ENCODE measurements at regions not wholly inside any gene's neighbourhood (a gene's known extent, or its start where the extent isn't known, plus 50 kb on each side); places are given as distances from the start of the nearest gene placed in this dataset.
"Not testable (repeated sequence)": the region's sequence is repeated elsewhere in the genome, so short reads cannot be mapped to it uniquely, and the experiment has no call there.

GRCh38 chr1:149635290-149635899 is 51.7 kb downstream of the PPIAL4C start:
- H3K27ac ChIP-seq, result peak overlapping the region in 3 of 4 donors; percentile 87 to 94 (median 94)
- H3K27me3 ChIP-seq; H3K4me3 ChIP-seq; H3K9me3 ChIP-seq; H3K4me1 ChIP-seq; H3K36me3 ChIP-seq; DNase-seq (ENCODE audit: low spot score in 2 of 2): not testable (repeated sequence)
- 49 to 53% methylated on average over 5 to 6 of the region's 10 CpGs for WGBS, 2 donors

- 0 to 3% methylated on average over 35 to 40 of the region's 41 CpGs for WGBS, 2 donors
- TF ChIP-seq POLR2A (IDR thresholded peaks at IDR 0.05) (peak in 1 of 2 donors; percentile 51), EP300 (IDR thresholded peaks at IDR 0.05) (peak in 1 of 2 donors; percentile 87)
Measured at GRCh38 chr1:149636286-149637122, 52.9 kb downstream of the PPIAL4C start.

GRCh38 chr1:149638481-149638880 is 54.8 kb downstream of the PPIAL4C start:
- not testable (repeated sequence) for H3K27me3 ChIP-seq; H3K9me3 ChIP-seq; H3K27ac ChIP-seq; H3K36me3 ChIP-seq; DNase-seq (ENCODE audit: low spot score in 2 of 2); H3K4me1 ChIP-seq; H3K4me3 ChIP-seq
- WGBS, 2 donors, result 93 to 99% methylated on average over 8 of the region's 8 CpGs

More at GRCh38 chr1:149636286-149637122, 52.9 kb downstream of the PPIAL4C start:
- not testable (repeated sequence) for H3K4me1 ChIP-seq, H3K9me3 ChIP-seq, H3K36me3 ChIP-seq, H3K27me3 ChIP-seq
- Histone ChIP-seq H3K27ac (peak overlapping the region; percentile 87 to 94 (median 92)), H3K4me3 (peak overlapping the region; percentile 20 to 56 (median 36))
- peak; percentile 83 to 84 for DNase-seq (ENCODE audit: low spot score in 2 of 2)

- not testable (repeated sequence) for H3K27me3 ChIP-seq; DNase-seq (ENCODE audit: low spot score in 2 of 2); H3K27ac ChIP-seq; H3K4me1 ChIP-seq; H3K36me3 ChIP-seq; H3K9me3 ChIP-seq; H3K4me3 ChIP-seq
- 91 to 92% methylated on average over 26 to 27 of the region's 31 CpGs for WGBS, 2 donors
Measured at GRCh38 chr1:149638901-149639658, 55.4 kb downstream of the PPIAL4C start.

- not testable (repeated sequence) for H3K4me1 ChIP-seq; H3K9me3 ChIP-seq; H3K36me3 ChIP-seq; H3K4me3 ChIP-seq; DNase-seq (ENCODE audit: low spot score in 2 of 2); H3K27me3 ChIP-seq
- WGBS, 2 donors, result 70 to 71% methylated on average over 4 of the region's 4 CpGs
- peak overlapping the region in 3 of 4 donors; percentile 12 to 75 (median 13) for H3K27ac ChIP-seq
Measured at GRCh38 chr1:149641179-149641578, 57.5 kb downstream of the PPIAL4C start.

- not testable (repeated sequence) for DNase-seq (ENCODE audit: low spot score in 2 of 2); H3K4me1 ChIP-seq; H3K27me3 ChIP-seq; H3K9me3 ChIP-seq; H3K27ac ChIP-seq; H3K4me3 ChIP-seq; H3K36me3 ChIP-seq
- WGBS, 2 donors, result 61 to 63% methylated on average over 1 of the region's 1 CpG
Measured at GRCh38 chr1:149644818-149645217, 61.2 kb downstream of the PPIAL4C start.

GRCh38 chr1:149646360-149647017 is 62.8 kb downstream of the PPIAL4C start:
- Histone ChIP-seq H3K4me3 (peak overlapping the region; percentile 7 to 50 (median 44)), H3K27ac (peak overlapping the region in 2 of 4 donors; percentile 10 to 44)
- not testable (repeated sequence) for H3K9me3 ChIP-seq; H3K27me3 ChIP-seq; H3K36me3 ChIP-seq; DNase-seq (ENCODE audit: low spot score in 2 of 2); H3K4me1 ChIP-seq
- 10 to 27% methylated on average over 2 to 7 of the region's 37 CpGs for WGBS, 2 donors

- Histone ChIP-seq H3K27ac (peak overlapping the region in 1 of 4 donors; percentile 10), H3K4me3 (peak overlapping the region in 3 of 4 donors; percentile 7 to 50 (median 44))
- not testable (repeated sequence) for H3K27me3 ChIP-seq; H3K4me1 ChIP-seq; H3K36me3 ChIP-seq; DNase-seq (ENCODE audit: low spot score in 2 of 2); H3K9me3 ChIP-seq
- 18 to 21% methylated on average over 12 to 13 of the region's 20 CpGs for WGBS, 2 donors
Measured at GRCh38 chr1:149647018-149647373, 63.3 kb downstream of the PPIAL4C start.

- H3K9me3 ChIP-seq; H3K27me3 ChIP-seq; H3K36me3 ChIP-seq; DNase-seq (ENCODE audit: low spot score in 2 of 2); H3K27ac ChIP-seq; H3K4me3 ChIP-seq; H3K4me1 ChIP-seq: not testable (repeated sequence)
- WGBS, 2 donors, result 87% methylated on average over 4 of the region's 4 CpGs; no CpG with 5 or more reads in 1 of the 2 donors
Measured at GRCh38 chr1:149657750-149658149, 74.1 kb downstream of the PPIAL4C start.

- DNase-seq (ENCODE audit: low spot score in 2 of 2); H3K9me3 ChIP-seq; H3K27me3 ChIP-seq; H3K36me3 ChIP-seq; H3K4me3 ChIP-seq; H3K4me1 ChIP-seq; H3K27ac ChIP-seq: not testable (repeated sequence)
- WGBS, 2 donors, result 39% methylated on average over 2 of the region's 5 CpGs; no CpG with 5 or more reads in 1 of the 2 donors
Measured at GRCh38 chr1:149658175-149658574, 74.5 kb downstream of the PPIAL4C start.

- H3K27me3 ChIP-seq; H3K27ac ChIP-seq; H3K4me3 ChIP-seq; H3K4me1 ChIP-seq; H3K9me3 ChIP-seq; H3K36me3 ChIP-seq; DNase-seq (ENCODE audit: low spot score in 2 of 2): not testable (repeated sequence)
- no CpG with 5 or more reads among the region's 2 CpGs for WGBS, 2 donors
Measured at GRCh38 chr1:149664624-149665023, 81.0 kb downstream of the PPIAL4C start.

GRCh38 chr1:149665033-149665432 is 81.4 kb downstream of the PPIAL4C start:
- DNase-seq (ENCODE audit: low spot score in 2 of 2); H3K27ac ChIP-seq; H3K4me3 ChIP-seq; H3K9me3 ChIP-seq; H3K36me3 ChIP-seq; H3K27me3 ChIP-seq; H3K4me1 ChIP-seq: not testable (repeated sequence)
